Globus pallidus (tissue), 1 donor: ENCODE measurements at regions not wholly inside any gene's neighbourhood (a gene's known extent, or its start where the extent isn't known, plus 50 kb on each side); places are given as distances from the start of the nearest gene placed in this dataset.
A peak's percentile ranks its signal among the peaks of the same experiment; 100 is the strongest.

Experiments used
- DNase-seq: peaks from one replicate; pipeline ENCODE4 v3.0.0-alpha.2; 2015; ENCODE audit warnings: low spot score

- DNase-seq = no peak
These were observed 60.1 kb upstream of the ASXL3 start for GRCh38 chr18:33517950-33518349.

- no peak for DNase-seq
These were observed 65.0 kb upstream of the ASXL3 start for GRCh38 chr18:33513027-33513426.

- DNase-seq = no peak
These were observed 66.5 kb upstream of the CCDC178 start for GRCh38 chr18:33507019-33507418.

GRCh38 chr18:33505798-33506197 is 65.3 kb upstream of the CCDC178 start:
- no peak for DNase-seq

GRCh38 chr18:33505297-33505696 is 64.8 kb upstream of the CCDC178 start:
- DNase-seq = no peak

GRCh38 chr18:33495278-33495677 is 54.8 kb upstream of the CCDC178 start:
- peak; percentile 43 for DNase-seq
